GM19023 (cell line): ENCODE measurements at regions not wholly inside any gene's neighbourhood (a gene's known extent, or its start where the extent isn't known, plus 50 kb on each side); places are given as distances from the start of the nearest gene placed in this dataset.

Source experiments
- ATAC-seq: cut with Tn5 transposase; IDR thresholded peaks from one replicate; pipeline ENCODE4 v1.9.1; 2021; ENCODE audit warnings: mild to moderate bottlenecking, moderate library complexity; ENCODE audit not compliant: unreplicated experiment

GRCh38 chr6:167731731-167732422 is 94.8 kb upstream of the AFDN start:
- no peak for ATAC-seq

GRCh38 chr6:167733740-167734661 is 92.7 kb upstream of the AFDN start:
- ATAC-seq: no peak

GRCh38 chr6:167734662-167735083 is 92.0 kb upstream of the AFDN start:
- no peak for ATAC-seq

GRCh38 chr6:167735084-167735950 is 91.4 kb upstream of the AFDN start:
- no peak for ATAC-seq

GRCh38 chr6:167735951-167736288 is 90.8 kb upstream of the AFDN start:
- no peak for ATAC-seq

GRCh38 chr6:167736486-167737204 is 90.1 kb upstream of the AFDN start:
- ATAC-seq: no peak

GRCh38 chr6:167737205-167737830 is 89.4 kb upstream of the AFDN start:
- no peak for ATAC-seq

- no peak for ATAC-seq
These were observed 88.3 kb upstream of the AFDN start for GRCh38 chr6:167738386-167738785.

GRCh38 chr6:167739721-167740475 is 86.8 kb upstream of the AFDN start:
- no peak for ATAC-seq

- ATAC-seq: no peak
These were observed 83.9 kb upstream of the AFDN start for GRCh38 chr6:167742719-167743303.

- no peak for ATAC-seq
These were observed 81.7 kb upstream of the AFDN start for GRCh38 chr6:167744681-167745669.

- ATAC-seq: no peak
These were observed 80.9 kb upstream of the AFDN start for GRCh38 chr6:167745670-167746389.

GRCh38 chr6:167746390-167746907 is 80.3 kb upstream of the AFDN start:
- ATAC-seq: no peak

GRCh38 chr6:167746975-167747374 is 79.7 kb upstream of the AFDN start:
- ATAC-seq: no peak

- ATAC-seq: no peak
These were observed 79.1 kb upstream of the AFDN start for GRCh38 chr6:167747645-167748044.

- ATAC-seq: no peak
These were observed 78.7 kb upstream of the AFDN start for GRCh38 chr6:167748046-167748445.
